ENCODE measurements at regions not wholly inside any gene's neighbourhood (a gene's known extent, or its start where the extent isn't known, plus 50 kb on each side); places are given as distances from the start of the nearest gene placed in this dataset.

- DNase-seq (ENCODE audit: low spot score) = no peak
These were observed 88.5 kb upstream of the HMCN1 start for GRCh38 chr1:185645686-185646085.

DNA sequence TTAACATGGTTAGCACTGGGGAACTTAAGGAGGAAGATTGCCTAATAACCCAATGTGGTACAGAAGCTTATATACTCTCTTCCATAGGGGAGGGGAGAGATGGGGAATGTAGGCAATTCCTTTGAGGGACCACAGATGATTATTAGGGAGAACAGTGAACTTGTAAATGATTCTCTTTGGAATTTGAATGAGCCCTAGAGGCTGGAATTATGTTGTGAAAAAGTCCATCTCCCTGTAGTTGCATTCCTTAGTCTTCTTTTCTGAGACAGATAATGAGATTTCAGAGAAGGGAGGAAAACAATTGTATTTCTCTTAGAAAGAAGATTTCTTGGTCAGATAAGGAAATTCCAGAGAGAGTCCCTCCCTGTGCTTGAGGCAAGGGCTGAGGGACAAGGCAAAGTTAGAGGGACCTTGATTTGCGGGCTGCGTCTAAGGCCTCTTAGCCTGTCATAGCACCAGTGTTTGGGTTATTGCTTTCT is 89.0 kb upstream of the HMCN1 start:
- no peak for DNase-seq (ENCODE audit: low spot score)

- peak; percentile 19 for DNase-seq (ENCODE audit: low spot score)
These were observed 89.7 kb upstream of the HMCN1 start for GRCh38 chr1:185644531-185644930.

DNA sequence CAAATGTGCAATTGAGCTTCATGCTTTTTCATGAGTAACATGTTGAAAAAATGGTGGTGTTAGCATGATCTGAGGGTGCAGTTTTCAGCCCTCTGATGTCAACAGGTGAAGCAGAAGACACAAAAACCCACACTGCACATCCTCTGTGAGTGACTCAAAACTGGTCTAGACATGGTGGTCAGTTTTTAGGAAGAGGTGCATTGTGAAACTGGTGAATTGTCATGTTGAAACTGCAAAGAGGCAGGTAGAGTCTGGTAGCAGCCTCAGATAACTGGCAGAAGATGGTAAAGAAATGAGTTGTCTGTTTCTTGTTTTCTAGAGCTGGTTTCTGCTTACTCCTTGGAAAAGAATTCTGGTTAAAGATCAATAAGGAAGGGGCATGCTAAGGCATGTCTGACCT is 97.3 kb upstream of the HMCN1 start:
- no peak for DNase-seq (ENCODE audit: low spot score)

DNA sequence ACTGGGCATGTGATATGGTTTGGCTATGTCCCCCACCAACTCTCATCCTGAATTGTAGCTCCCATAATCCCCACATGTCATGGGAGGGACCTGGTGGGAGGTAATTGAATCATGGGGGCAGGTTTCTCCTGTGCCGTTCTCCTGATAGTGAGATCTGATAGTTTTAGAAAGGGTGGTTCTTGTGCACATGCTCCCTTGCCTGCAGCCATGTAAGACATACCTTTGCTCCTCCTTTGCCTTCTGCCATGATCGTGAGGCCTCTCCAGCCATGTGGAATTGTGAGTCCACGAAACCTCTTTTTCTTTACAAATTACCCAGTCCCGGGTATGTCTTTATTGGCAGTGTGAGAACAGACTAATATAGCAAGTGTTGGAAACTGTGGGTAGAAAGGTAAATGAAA is 99.5 kb upstream of the HMCN1 start:
- DNase-seq (ENCODE audit: low spot score) = no peak

- no peak for DNase-seq (ENCODE audit: low spot score)
These were observed 101.3 kb upstream of the HMCN1 start for GRCh38 chr1:185632659-185633423.

DNA sequence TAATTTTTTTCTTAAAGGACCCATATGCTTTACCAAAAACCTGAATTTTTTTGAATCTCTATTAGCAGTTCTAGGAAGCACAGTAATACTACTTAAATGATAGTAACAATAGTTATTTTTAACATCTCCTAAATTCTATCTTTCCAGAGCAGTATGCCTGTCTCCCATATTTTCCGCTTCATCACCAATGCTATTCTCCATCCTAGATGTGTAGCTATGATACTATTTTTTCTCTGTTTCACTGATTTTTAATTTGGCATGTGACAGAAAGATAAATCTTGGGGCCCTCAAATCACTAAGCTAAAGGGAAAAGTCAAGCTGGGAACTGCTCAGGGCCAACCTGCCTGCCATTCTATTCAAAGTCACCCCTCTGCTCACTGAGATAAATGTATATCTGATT is 102.3 kb upstream of the HMCN1 start:
- no peak for DNase-seq (ENCODE audit: low spot score)

DNA sequence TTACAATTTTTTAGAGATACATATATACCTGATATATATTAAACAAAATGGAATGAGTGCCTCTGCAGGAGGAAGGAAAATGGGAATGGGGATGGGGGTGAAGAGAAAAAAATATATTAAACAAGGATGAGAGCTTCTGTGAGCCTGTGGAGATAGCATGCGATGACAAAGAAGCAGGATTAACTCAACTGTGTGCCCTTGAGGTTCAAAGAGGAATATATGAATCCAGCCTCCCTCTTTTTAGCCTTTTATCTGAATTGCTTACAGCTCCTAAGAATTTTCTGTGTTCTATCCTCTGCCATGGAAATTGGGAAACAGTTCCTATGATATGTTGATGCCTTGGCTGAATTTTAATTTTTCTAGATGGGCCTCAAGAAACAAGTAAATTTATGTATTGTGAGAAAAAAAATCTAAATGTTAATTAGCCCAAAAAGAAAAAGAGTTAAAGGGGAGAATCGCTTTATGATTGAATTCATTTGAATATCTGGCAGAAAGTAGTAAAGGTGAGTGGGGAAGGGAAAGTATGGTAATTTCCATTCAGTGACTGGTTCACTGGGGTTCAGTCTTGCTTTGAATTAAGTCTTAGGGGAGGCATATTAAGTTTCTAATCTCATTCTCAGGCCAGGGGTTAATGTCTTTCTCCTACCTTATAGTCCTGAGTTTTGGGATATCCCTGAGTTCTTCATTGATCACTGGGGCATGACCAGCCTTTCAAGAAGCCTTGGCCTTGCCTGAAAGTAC is 106.3 kb upstream of the HMCN1 start:
- DNase-seq (ENCODE audit: low spot score) = no peak

GRCh38 chr1:185627171-185627570 is 107.0 kb upstream of the HMCN1 start:
- DNase-seq (ENCODE audit: low spot score) = no peak

DNA sequence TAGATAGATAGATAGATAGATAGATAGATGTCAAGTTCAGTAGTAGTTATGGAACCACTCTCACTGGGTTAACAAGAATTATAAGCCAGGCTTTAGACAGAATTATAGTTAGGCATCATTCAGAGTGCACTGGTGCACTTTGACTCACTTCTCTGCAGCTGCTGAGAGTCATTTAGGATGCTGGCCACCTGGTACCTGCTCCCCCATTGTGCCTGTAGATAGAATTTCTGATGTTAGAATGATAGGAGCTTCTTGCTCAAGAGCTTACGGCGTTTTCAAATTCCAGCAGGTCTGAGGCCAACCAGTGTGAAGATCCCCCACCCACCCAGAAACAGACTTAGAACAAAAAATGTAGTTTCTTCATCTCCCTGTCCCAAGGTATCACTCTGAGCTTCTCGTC is 107.8 kb upstream of the HMCN1 start:
- no peak for DNase-seq (ENCODE audit: low spot score)

DNA sequence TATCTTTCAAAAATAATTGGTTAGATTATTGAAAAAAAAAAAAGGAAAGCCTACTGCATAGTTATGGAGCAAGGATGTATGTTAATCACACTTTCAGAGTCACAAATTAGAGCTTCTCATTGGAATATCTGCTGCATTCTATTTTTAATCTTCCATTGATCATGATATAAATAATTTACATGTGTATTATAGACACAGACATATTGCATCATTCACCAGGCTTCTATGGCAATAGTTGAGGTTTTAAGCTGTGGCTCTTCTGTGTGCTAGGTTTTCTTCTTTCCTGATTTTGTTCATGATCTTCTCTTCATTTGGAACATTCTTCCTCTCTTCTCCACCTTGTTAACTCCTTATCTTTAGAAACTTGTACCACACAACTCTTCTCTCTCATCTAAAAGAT is 123.2 kb upstream of the HMCN1 start:
- no peak for DNase-seq (ENCODE audit: low spot score)

DNA sequence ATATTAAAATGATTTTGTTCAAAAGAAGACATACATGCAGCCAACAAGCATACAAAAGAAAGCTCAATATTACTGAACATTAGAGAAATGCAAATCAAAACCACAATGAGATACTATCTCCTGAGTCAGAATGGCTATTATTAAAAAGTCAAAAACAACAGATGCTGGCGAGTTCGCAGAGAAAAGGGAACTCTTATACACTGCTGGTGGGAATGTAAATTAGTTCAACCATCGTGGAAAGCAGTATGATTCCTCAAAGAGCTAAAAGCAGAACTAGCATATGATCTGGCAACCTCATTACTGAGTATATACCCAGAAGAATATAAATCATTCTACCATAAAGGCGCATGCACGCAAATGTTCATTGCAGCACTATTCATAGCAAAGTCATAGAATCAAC is 126.0 kb upstream of the HMCN1 start:
- DNase-seq (ENCODE audit: low spot score) = no peak

- no peak for DNase-seq (ENCODE audit: low spot score)
These were observed 131.0 kb upstream of the HMCN1 start for GRCh38 chr1:185603158-185603557.

DNA sequence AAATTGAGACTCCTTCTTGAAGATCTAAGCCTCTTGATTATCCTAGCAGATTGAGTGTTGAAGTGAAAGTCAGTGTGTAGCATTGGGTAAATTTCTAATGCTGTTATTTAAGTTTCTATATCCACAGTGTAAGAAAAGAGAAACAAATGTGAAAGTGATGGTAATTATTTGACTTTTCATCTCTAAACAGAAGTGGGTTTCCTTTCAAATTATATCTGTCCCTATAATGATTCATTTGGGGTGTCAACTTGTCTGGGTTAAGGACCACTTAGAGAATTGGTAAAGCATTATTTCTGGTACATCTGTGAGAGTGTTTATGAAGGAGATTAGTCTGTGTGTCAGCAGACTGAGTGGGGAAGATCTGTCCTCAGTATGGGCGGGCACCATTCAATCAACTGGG is 133.0 kb upstream of the HMCN1 start:
- no peak for DNase-seq (ENCODE audit: low spot score)

- DNase-seq (ENCODE audit: low spot score) = no peak
These were observed 133.6 kb upstream of the HMCN1 start for GRCh38 chr1:185600641-185601040.

- no peak for DNase-seq (ENCODE audit: low spot score)
These were observed 135.9 kb upstream of the HMCN1 start for GRCh38 chr1:185598332-185598731.

DNA sequence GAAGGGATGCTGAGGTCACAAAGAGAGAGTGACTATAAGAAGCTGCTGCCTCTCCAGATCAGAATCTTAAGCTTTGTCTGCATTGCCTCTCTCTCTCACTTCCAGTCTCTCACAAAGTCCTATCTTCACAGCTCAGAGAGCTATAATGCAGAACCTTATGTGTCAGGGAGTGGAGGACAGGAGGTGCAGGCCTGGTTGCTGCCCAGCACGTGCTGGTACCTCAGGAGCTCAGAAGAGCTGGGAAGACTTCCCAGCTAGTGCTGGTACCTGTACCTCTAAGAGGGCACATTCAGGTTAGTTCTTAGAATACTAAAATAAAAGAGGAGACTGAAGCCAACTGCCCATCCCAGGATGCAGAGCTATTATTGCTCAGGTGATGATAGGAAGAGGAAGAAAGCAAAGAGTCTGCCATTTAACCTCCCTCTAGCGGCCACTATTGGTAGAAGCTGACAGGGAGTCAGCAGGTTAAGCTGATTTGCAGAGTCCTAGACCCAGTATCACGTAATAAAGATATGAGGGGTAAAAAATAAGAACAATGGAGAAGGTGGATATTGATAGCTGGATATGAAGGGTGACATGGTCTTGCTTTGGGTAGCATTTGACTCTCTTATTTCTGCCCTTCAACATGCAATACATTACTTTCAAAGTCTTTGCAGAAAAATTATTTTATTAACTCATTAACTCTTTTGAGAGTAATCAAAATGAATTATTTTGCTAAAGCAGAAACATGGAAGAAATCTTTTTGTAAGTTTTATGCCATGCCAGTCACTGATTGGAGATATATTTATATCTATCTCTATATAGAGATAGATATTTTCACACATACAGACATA is 138.1 kb upstream of the HMCN1 start:
- peak; percentile 84 for DNase-seq (ENCODE audit: low spot score)

GRCh38 chr1:185594786-185595410 is 139.3 kb upstream of the HMCN1 start:
- no peak for DNase-seq (ENCODE audit: low spot score)

GRCh38 chr1:185593271-185593670 is 140.9 kb upstream of the HMCN1 start:
- no peak for DNase-seq (ENCODE audit: low spot score)

- DNase-seq (ENCODE audit: low spot score) = no peak
These were observed 148.4 kb upstream of the HMCN1 start for GRCh38 chr1:185585770-185586169.

GRCh38 chr1:185581961-185582725 is 152.0 kb upstream of the HMCN1 start:
- no peak for DNase-seq (ENCODE audit: low spot score)

Measured in CD4-positive, alpha-beta T cell treated with Interleukin-2 at 100 ng/mL for 4 hours (primary cell).